Activated CD4-positive, CD25-positive, alpha-beta regulatory T cell treated with anti-CD3 and anti-CD28 coated beads, Interleukin-2, amount 50 U/mL, for 16 hours (primary cell): ENCODE measurements at regions not wholly inside any gene's neighbourhood (a gene's known extent, or its start where the extent isn't known, plus 50 kb on each side); places are given as distances from the start of the nearest gene placed in this dataset.

Experiments
- DNase-seq: peaks from one replicate; pipeline ENCODE4 v3.0.0-alpha.2; 2020; ENCODE audit warnings: low read depth, low spot score

DNA sequence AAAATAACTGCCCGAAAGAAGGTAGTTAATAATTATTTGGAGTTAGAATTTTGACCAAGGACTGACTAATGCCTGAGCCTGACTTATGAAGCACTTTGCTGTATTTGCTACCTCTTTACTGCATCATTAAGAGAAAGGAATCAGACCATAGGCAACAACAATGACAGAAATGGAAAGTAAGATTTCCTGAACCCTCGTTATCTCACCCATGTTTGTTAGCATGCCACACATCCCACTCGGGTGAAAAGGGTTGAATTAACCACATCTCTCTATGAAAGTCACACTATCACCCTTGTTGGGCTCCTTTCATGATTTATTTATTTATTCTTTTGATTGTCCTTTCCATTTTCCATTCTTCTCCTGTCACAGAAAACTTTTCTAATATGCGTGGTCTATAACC, 59.6 kb downstream of the OLIG3 start:
- no peak for DNase-seq

GRCh38 chr6:137432054-137432611, 62.1 kb downstream of the OLIG3 start:
- no peak for DNase-seq

DNA sequence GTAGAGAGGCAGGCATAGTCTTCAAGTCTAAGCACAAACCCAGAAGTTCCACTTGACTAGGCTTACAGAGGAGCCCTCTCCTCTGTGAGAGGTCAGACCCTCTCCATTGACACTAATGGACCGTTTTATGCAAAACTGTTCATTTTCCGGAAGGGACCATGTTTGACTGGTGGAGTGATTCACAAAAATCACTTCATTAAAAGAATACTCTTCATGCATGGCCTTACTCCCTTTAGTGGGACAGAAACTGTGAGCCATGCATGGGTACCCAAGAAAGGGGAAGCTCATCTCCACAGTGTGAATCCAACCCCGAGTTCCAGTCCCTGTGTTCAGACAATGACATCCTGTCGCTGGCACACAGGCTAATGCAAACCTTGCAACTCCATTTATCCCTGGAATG, 63.2 kb downstream of the OLIG3 start:
- no peak for DNase-seq

DNA sequence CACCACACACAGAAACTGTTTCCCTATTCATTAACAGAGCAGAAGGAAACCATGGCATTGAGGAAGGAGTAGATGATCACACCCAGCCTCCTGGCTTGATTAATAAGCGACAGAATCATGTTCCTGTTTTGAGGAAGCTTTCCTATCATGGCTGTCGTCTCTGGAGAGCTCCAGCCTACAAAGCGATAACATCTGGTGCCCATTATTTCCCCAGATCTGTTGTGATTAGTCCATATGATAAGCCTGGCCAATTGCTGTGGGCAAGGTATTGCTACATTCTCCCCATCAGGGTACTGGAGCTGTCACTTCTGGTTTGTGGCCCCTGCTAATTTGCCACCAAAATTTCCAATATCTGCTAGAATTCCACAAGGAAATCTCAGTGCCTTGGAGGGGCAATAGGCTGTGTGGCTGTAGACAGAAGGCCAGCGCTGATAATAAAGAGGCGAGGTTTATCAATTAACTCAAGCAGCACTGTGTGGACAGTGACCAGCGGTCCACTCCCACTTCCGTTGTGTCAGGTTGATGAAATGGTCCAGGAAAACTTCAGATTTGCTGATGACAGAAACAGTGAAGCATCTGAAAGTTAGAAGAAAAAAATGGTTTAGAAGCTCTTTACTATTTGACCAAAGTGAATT, 66.4 kb downstream of the OLIG3 start:
- DNase-seq: no peak

DNA sequence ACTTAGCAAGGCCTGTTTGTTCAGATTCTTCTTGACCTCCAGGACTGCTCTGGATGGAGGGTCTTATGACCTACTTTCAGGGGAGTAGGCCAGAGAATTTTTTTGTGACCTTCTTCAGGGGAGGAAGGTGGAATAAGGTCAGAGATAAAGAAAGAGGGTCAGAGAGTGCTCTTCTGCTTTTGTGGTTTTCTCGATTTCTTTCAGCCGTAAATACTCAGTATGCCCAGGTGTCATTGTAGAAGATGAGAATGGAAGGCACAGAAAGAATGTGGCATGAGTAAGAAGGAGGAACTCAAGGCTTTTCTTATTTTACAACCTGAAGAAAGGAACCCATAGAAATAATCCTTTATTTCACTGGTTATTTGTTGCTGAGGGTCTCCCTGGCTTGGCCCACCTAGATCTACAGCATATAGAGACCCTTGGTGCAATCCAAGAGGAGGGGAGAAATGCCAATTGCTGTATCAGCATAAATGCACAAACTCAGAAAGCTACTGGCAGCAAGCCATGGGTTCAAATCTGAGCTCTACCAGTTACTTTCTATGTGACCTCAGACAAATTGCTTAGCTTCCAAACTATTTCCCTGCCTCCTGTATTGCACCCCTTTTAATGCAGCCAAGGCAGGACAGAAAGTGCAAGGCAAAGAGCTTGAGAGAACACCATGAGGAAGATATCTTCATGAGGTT, 68.0 kb downstream of the OLIG3 start:
- DNase-seq: no peak

GRCh38 chr6:137424251-137424650, 69.9 kb downstream of the OLIG3 start:
- DNase-seq: no peak

DNA sequence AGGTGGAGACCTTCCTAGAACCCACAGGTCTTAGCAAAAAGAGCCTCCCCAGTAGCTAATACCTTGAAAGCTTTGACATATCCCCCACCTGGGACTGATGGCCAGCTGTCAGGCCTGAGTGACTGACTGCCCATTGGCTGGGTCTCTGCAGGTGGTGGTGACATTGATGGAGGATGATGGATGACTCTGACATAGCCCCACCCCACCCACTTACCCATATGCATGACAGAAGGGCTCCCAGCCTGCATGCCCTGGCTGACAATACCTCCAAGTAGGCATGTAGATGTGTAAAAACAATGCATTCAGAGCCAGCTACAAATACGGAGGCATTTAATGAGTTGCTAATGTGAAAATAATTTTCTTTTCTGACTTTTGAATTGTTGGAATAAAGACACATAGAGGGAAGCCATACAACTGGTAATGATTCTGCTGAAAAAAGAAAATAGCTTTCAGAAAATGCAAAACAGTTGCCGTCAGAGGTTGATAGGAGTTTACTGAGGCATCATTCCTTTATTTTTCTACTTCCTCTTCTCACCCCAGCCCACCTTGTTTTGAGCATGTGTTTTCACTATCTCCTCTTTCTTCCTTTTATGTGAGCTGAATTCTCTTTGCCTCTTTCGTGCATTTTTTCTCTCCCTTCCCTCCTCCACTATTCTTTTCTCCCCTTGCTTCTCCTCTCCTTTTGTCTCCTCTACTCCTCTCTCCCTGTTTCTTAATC, 70.6 kb downstream of the OLIG3 start:
- no peak for DNase-seq

GRCh38 chr6:137417396-137417795, 76.8 kb downstream of the OLIG3 start:
- no peak for DNase-seq

DNA sequence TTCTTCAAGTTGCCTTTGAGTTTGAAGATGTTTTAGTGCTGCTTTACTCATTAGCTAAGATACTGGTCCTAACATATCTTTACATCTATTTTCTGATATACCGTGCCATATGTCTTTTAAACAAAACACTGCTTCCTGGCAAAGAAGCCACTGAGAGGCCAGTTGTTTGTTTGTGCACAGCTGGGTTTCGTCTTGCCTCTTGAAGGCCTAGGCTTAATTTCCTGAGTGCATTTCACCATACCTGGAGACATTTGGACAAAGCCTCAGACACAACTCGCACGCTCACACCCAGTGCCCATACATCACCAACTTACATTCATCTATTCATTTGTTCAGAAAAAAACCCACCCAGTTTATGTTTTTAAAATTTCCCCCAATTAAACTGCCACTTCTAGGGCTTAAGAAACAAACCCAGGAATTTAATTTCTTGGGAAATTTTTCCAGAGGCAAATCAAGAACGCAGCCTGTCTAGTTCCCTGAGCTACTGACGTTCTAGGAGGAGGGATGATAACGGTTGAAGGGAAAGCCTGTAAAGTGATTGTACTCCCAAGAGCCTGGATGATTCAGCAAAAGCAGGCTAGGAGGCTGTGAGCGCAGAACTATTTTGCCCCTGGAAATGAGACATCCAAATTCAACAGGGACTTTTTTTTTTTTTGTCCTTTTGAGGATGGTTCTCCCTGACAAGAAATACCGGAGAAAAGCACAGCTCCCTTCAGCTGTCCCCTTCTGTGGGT, 77.7 kb downstream of the OLIG3 start:
- DNase-seq: no peak

DNA sequence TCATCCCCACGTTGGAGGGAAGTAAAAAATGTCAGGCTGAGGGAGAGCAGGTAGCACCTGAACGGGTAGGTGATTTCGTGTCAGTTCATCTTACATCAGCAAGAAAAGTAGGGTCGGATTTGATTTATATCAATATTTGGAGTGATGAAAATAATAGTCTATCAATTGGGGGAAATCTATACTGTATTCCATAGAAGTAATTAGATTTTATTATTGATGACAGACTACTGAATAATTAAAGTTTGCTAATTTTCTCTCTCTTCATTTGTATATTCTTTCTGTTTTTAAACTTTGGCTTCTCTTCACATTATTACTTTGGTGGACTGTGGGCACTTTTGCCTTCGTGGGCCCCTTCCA, 78.4 kb downstream of the OLIG3 start:
- DNase-seq: no peak

DNA sequence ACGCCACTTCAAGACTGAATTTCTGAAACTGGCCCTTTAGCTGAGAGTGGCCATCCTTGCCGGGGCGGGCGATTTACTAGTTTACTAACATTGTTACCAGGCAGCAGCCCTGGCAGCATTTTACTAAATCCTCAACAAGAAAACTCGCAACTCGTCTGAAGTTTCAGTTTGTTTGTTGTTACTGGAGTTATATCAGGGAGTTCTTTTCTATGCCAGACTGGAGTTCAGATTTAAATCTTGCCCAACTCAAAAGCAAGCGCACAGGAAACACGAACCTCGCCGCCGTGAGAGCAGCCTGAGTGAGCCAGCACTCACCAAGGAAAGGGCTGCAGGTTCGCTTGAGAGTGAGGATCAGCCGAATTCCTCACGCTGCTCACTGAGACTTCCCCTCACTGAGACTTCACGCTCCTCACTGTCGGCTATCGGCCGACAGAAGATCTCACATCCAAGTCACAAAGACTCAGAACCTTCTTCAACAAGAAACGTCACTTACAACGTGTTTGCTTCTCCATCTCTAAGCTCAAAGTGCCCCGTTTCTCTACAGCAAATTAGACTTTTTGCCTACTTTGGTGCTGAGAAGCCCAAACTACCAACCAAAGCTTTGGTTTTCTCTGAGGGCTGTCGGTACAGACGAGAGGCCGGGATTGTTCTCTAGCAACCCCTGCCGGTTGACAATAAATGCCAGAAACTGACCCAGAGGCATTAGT, 78.9 kb downstream of the OLIG3 start:
- peak; percentile 27 for DNase-seq

- DNase-seq: no peak
Observed at GRCh38 chr6:137414599-137414998, 79.6 kb downstream of the OLIG3 start.

DNA sequence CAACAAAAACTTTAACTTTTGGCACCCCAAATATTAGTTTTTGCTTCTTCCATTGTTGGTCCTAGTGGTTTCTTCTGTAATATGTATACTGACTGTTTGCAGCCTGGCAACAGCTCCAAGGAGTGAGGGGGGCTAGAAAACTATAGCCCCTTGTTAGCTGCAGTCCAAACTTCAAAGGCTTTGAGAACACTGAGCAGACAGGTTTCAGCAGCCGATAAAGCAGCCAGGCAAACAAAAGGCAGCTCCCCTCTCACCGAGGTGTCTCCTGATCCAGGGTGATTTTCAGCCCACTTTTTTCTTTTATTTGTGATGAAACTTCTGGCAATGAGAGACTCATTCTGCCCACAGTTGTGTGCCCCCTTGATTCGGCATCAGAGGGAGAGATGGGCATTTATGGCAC, 80.7 kb downstream of the OLIG3 start:
- DNase-seq: no peak

GRCh38 chr6:137412562-137412961, 81.6 kb downstream of the OLIG3 start:
- no peak for DNase-seq

GRCh38 chr6:137409266-137409777, 84.9 kb downstream of the OLIG3 start:
- DNase-seq: no peak

- DNase-seq: no peak
Observed at GRCh38 chr6:137407816-137408215, 86.4 kb downstream of the OLIG3 start.

DNA sequence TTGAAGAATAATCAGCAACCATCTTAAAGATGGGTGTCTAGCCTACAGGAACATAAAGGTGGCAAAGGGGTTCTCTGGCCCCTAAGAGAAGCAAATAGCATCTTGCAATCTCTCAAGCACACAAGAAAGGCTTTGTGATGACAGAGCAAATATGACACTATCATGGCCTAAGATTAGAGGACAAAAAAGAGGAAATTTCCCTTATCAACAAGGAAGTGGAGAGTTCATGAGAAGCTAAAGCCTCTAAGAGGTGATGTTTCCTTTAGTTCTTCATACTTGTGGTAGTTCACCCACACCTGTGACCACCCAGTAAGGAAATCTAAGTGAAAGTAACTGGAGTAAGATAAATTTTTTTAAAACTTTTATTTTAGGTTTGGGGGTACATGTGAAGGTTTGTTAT, 88.4 kb downstream of the OLIG3 start:
- no peak for DNase-seq

DNA sequence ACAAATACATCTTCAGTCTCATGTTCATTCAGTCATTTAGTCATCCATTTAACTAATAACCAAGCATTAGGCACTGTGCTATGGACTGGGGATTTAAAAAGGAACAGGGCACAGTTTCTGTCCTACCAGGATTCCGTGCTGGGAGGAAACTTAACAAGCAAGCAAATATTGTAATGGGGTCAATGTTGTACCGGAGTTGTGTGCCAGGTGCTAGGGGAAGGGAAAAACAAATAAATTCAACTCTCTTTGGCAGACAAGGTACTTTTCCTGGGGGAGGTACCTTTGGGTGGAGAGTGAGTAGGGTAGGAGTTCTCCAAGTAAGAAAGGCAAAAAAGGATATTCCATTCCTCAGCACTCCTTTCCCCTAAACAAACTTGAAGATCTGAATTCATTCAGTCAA, 90.3 kb downstream of the OLIG3 start:
- DNase-seq: no peak

DNA sequence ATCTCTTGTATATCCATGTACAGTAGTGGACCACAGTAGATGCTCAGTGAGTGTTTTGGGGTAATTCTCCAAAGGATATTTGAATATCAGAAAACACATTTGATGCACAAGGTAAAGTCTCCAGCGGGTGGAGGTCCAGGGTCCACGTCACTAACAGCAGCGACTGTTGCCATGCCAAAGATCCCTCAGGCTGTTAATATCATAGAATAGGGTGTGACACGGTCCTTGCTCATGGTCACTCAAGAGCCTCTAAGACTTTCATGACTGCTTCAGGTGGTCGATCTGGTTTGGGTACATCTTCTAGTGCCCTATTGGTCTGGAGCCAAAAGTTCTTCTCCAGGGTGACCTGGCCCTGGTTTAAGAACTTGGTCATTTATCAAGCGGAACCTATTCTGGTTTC, 90.8 kb downstream of the OLIG3 start:
- no peak for DNase-seq

DNA sequence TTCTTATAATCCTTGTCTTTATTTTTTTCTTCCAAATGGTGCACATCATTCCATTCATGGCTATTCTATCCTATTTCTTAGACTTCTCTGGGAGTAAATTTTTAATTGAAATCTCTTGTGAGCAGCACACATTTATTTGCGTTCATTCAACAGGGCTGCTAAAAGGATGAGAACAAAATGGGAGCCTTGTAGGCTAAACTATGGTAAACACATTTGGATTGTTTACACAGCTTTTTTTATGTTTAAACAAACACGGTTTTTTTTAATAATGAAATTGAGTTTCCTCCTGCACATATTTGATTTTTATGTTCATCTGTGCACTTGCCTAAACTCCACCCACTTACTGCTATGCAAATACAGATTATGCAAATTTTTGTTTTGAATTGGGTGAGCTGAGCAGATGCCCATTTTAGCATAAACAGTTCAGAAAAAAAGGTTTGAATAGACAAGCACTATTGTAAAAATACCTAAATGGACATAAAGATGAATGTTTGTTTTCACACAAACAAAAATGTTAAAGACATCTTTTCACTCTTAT, 92.0 kb downstream of the OLIG3 start:
- no peak for DNase-seq

GRCh38 chr6:137401088-137401487, 93.1 kb downstream of the OLIG3 start:
- DNase-seq: no peak
